ENCODE measurements at regions not wholly inside any gene's neighbourhood (a gene's known extent, or its start where the extent isn't known, plus 50 kb on each side); places are given as distances from the start of the nearest gene placed in this dataset.

- TF ChIP-seq CTCF (IDR thresholded peaks at IDR 0.05; ENCODE audit: insufficient read depth, low read depth, low read length) (no peak), EZH2 (IDR thresholded peaks at IDR 0.05; ENCODE audit: insufficient read depth, low read length) (no peak)
Measured at GRCh38 chr16:86798247-86799041, 220.1 kb downstream of the FOXL1 start.

All from astrocyte (in vitro differentiated cells and primary cell).